Astrocyte (in vitro differentiated cells and primary cell): ENCODE measurements at regions not wholly inside any gene's neighbourhood (a gene's known extent, or its start where the extent isn't known, plus 50 kb on each side); places are given as distances from the start of the nearest gene placed in this dataset.

Experiments used
- EZH2 ChIP-seq: IDR thresholded peaks from 2 replicates; pipeline ENCODE4 v1.6.1; 2012; ENCODE audit warnings: mild to moderate bottlenecking, low read length, inconsistent platforms; ENCODE audit not compliant: insufficient read depth
- TF ChIP-seq, protein P1 (sequence below): IDR thresholded peaks from 2 replicates; pipeline ENCODE4 v1.5.1; 2011; ENCODE audit warnings: low read depth, mild to moderate bottlenecking, inconsistent platforms, low read length, moderate library complexity; ENCODE audit not compliant: insufficient read depth

- TF ChIP-seq EZH2: no peak
- TF ChIP-seq, protein P1, sequence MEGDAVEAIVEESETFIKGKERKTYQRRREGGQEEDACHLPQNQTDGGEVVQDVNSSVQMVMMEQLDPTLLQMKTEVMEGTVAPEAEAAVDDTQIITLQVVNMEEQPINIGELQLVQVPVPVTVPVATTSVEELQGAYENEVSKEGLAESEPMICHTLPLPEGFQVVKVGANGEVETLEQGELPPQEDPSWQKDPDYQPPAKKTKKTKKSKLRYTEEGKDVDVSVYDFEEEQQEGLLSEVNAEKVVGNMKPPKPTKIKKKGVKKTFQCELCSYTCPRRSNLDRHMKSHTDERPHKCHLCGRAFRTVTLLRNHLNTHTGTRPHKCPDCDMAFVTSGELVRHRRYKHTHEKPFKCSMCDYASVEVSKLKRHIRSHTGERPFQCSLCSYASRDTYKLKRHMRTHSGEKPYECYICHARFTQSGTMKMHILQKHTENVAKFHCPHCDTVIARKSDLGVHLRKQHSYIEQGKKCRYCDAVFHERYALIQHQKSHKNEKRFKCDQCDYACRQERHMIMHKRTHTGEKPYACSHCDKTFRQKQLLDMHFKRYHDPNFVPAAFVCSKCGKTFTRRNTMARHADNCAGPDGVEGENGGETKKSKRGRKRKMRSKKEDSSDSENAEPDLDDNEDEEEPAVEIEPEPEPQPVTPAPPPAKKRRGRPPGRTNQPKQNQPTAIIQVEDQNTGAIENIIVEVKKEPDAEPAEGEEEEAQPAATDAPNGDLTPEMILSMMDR: no peak
Observed at GRCh38 chr1:14255233-14255632, 343.3 kb upstream of the KAZN start.
